CD4-positive, alpha-beta T cell treated with Interleukin-21 for 1 hour (primary cell): ENCODE measurements at regions not wholly inside any gene's neighbourhood (a gene's known extent, or its start where the extent isn't known, plus 50 kb on each side); places are given as distances from the start of the nearest gene placed in this dataset.

ENCODE experiments used
- DNase-seq: peaks from one replicate; pipeline ENCODE4 v3.0.0-alpha.2; 2020

GRCh38 chr2:239537633-239538356 is 137.0 kb upstream of the HDAC4 start:
- DNase-seq, result no peak

GRCh38 chr2:239536186-239536585 is 135.4 kb upstream of the HDAC4 start:
- DNase-seq, result no peak

GRCh38 chr2:239535413-239536144 is 134.8 kb upstream of the HDAC4 start:
- no peak for DNase-seq

GRCh38 chr2:239534581-239535412 is 134.0 kb upstream of the HDAC4 start:
- DNase-seq, result no peak

GRCh38 chr2:239533569-239534316 is 132.9 kb upstream of the HDAC4 start:
- no peak for DNase-seq

GRCh38 chr2:239532859-239533258 is 132.0 kb upstream of the HDAC4 start:
- no peak for DNase-seq

- DNase-seq, result no peak
These were observed 131.4 kb upstream of the HDAC4 start for GRCh38 chr2:239532250-239532649.

GRCh38 chr2:239531456-239532241 is 130.8 kb upstream of the HDAC4 start:
- DNase-seq, result no peak

- no peak for DNase-seq
These were observed 130.0 kb upstream of the HDAC4 start for GRCh38 chr2:239530749-239531316.

- DNase-seq, result no peak
These were observed 128.6 kb upstream of the HDAC4 start for GRCh38 chr2:239529313-239530015.

GRCh38 chr2:239528883-239529282 is 128.1 kb upstream of the HDAC4 start:
- no peak for DNase-seq

GRCh38 chr2:239528146-239528545 is 127.3 kb upstream of the HDAC4 start:
- DNase-seq, result no peak

GRCh38 chr2:239526666-239527415 is 126.0 kb upstream of the HDAC4 start:
- DNase-seq, result no peak

- no peak for DNase-seq
These were observed 125.2 kb upstream of the HDAC4 start for GRCh38 chr2:239526038-239526437.

- DNase-seq, result no peak
These were observed 123.1 kb upstream of the HDAC4 start for GRCh38 chr2:239523954-239524330.

GRCh38 chr2:239523147-239523953 is 122.5 kb upstream of the HDAC4 start:
- DNase-seq, result no peak

- no peak for DNase-seq
These were observed 121.9 kb upstream of the HDAC4 start for GRCh38 chr2:239522740-239523119.

- no peak for DNase-seq
These were observed 121.4 kb upstream of the HDAC4 start for GRCh38 chr2:239522002-239522739.

GRCh38 chr2:239521518-239521815 is 120.6 kb upstream of the HDAC4 start:
- DNase-seq, result no peak
